ENCODE measurements at regions not wholly inside any gene's neighbourhood (a gene's known extent, or its start where the extent isn't known, plus 50 kb on each side); places are given as distances from the start of the nearest gene placed in this dataset.

DNA sequence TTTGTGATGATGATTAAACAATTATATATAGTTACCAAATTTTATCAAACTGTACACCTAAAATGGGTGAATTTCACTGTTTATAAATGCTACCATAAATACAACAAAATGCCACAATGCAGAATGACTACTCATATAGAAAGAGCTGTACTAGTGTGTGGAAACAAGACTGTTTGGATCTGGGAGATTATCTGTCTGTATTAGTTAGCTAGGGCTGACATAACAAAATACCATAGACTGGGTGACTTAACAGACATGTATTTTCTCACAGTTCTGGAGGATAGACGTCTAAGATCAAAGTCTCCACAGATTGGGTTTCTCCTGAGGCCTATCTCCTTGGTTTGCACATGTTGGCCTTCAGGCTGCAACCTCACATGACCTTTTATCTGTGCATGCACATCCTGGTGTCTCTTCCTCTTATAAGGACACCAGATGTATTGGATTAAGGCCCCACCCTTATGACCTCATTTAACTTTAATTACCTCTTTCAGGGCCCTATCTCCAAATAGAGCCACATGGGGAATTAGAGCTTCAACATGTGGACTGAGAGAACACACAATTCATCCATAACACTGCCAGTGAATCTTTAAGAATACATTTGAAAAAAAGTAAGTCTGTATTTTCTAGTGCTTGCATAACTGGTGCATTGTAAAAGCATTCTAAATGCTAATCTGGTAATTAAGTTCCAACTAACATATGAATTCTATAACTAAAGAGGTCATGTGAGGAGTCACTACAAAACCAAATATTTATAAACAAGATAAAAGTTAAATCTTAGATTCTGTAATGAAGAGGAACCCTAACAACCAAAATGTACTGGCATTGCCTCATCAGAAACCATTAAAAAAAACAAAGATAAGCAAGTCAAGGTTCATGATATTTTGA, 699.6 kb downstream of the NYAP2 start (continued):
- TF ChIP-seq, protein P1, sequence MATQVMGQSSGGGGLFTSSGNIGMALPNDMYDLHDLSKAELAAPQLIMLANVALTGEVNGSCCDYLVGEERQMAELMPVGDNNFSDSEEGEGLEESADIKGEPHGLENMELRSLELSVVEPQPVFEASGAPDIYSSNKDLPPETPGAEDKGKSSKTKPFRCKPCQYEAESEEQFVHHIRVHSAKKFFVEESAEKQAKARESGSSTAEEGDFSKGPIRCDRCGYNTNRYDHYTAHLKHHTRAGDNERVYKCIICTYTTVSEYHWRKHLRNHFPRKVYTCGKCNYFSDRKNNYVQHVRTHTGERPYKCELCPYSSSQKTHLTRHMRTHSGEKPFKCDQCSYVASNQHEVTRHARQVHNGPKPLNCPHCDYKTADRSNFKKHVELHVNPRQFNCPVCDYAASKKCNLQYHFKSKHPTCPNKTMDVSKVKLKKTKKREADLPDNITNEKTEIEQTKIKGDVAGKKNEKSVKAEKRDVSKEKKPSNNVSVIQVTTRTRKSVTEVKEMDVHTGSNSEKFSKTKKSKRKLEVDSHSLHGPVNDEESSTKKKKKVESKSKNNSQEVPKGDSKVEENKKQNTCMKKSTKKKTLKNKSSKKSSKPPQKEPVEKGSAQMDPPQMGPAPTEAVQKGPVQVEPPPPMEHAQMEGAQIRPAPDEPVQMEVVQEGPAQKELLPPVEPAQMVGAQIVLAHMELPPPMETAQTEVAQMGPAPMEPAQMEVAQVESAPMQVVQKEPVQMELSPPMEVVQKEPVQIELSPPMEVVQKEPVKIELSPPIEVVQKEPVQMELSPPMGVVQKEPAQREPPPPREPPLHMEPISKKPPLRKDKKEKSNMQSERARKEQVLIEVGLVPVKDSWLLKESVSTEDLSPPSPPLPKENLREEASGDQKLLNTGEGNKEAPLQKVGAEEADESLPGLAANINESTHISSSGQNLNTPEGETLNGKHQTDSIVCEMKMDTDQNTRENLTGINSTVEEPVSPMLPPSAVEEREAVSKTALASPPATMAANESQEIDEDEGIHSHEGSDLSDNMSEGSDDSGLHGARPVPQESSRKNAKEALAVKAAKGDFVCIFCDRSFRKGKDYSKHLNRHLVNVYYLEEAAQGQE (IDR thresholded peaks at IDR 0.05; ENCODE audit: borderline replicate concordance in 1 of 2, low read depth in 1 of 2, low read length in 2 of 2): no peak

DNA sequence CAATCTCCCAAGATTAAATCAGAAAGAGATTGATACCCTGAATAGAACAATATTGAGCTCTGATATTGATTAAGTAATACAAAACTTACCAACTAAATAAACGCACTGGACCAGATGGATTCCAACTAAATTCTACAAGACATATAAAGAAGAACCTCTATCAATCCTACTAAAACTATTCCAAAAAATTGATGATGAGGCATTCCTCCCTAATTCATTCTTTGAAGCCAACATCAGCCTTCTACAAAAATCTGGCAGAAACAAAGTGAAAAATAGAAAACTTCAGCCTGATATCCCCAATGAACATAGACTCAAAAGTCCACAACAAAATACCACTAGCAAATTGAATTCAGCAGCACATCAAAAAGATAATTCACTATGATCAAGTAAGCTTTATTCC, 695.5 kb downstream of the NYAP2 start:
- Histone ChIP-seq H2AFZ (ENCODE audit: low read length) (no peak overlapping the region), H3K4me3 (replicated peaks in 1 of 3; ENCODE audit: insufficient read depth in 1 of 3, low read depth in 2 of 3, low read length in 3 of 3) (no peak overlapping the region), H3K9me3 (ENCODE audit: low read length) (peaks cover 22% of the 10 kb centered on the region), H4K20me1 (ENCODE audit: insufficient read depth, low read length) (no peaks in the 10 kb centered on the region), H3K4me2 (ENCODE audit: low read depth, low read length) (no peak overlapping the region), H3K27me3 (ENCODE audit: control insufficient read depth in 1 of 2, insufficient read depth in 2 of 2, low read length in 2 of 2) (no peaks in the 10 kb centered on the region), H3K79me2 (ENCODE audit: insufficient read depth, low read length) (no peaks in the 10 kb centered on the region), H3K27ac (ENCODE audit: extremely low read length, insufficient read depth, low read length) (no peak overlapping the region), H3K4me1 (ENCODE audit: insufficient read depth, low read length) (no peaks in the 10 kb centered on the region), H3K36me3 (replicated peaks in 1 of 2; ENCODE audit: control insufficient read depth in 1 of 2, insufficient read depth in 2 of 2, low read length in 2 of 2) (no peaks in the 10 kb centered on the region), H3K9ac (ENCODE audit: insufficient read depth, low read depth, low read length) (no peak overlapping the region)
- no peak for FAIRE-seq
- ChIA-PET CTCF (ENCODE audit: low intra/inter-chr PET ratio, low total read pairs) (no interaction called here), POLR2A (no interaction called here)
- no peak for ATAC-seq
- DNase-seq (ENCODE audit: low spot score): no peak
- in situ Hi-C loops (cut with HindIII; ENCODE audit: extremely low pct_ligation_motif_present, low pct_unique_long_range_greater_than_20kb): no loop called here
- BruUV-seq (replicated peaks): no TSS peak
- intact Hi-C loops (cut with micrococcal nuclease; ENCODE audit: unreplicated experiment): no loop called here
- WGBS (ENCODE audit: low lambda C conversion rate): 54% methylated on average over 1 of the region's 1 CpG
- TF ChIP-seq ZNF558 (CRISPR knock-in tag; IDR thresholded peaks at IDR 0.05; ENCODE audit: borderline replicate concordance): no peak
- no peak for TF ChIP-seq ZNF878 (CRISPR knock-in tag; IDR thresholded peaks at IDR 0.05)
- no peak for TF ChIP-seq ZFY (CRISPR knock-in tag; IDR thresholded peaks at IDR 0.05)
- TF ChIP-seq, protein P2, sequence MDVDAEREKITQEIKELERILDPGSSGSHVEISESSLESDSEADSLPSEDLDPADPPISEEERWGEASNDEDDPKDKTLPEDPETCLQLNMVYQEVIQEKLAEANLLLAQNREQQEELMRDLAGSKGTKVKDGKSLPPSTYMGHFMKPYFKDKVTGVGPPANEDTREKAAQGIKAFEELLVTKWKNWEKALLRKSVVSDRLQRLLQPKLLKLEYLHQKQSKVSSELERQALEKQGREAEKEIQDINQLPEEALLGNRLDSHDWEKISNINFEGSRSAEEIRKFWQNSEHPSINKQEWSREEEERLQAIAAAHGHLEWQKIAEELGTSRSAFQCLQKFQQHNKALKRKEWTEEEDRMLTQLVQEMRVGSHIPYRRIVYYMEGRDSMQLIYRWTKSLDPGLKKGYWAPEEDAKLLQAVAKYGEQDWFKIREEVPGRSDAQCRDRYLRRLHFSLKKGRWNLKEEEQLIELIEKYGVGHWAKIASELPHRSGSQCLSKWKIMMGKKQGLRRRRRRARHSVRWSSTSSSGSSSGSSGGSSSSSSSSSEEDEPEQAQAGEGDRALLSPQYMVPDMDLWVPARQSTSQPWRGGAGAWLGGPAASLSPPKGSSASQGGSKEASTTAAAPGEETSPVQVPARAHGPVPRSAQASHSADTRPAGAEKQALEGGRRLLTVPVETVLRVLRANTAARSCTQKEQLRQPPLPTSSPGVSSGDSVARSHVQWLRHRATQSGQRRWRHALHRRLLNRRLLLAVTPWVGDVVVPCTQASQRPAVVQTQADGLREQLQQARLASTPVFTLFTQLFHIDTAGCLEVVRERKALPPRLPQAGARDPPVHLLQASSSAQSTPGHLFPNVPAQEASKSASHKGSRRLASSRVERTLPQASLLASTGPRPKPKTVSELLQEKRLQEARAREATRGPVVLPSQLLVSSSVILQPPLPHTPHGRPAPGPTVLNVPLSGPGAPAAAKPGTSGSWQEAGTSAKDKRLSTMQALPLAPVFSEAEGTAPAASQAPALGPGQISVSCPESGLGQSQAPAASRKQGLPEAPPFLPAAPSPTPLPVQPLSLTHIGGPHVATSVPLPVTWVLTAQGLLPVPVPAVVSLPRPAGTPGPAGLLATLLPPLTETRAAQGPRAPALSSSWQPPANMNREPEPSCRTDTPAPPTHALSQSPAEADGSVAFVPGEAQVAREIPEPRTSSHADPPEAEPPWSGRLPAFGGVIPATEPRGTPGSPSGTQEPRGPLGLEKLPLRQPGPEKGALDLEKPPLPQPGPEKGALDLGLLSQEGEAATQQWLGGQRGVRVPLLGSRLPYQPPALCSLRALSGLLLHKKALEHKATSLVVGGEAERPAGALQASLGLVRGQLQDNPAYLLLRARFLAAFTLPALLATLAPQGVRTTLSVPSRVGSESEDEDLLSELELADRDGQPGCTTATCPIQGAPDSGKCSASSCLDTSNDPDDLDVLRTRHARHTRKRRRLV (CRISPR knock-in tag; IDR thresholded peaks at IDR 0.05): no peak
- TF ChIP-seq, protein P3, sequence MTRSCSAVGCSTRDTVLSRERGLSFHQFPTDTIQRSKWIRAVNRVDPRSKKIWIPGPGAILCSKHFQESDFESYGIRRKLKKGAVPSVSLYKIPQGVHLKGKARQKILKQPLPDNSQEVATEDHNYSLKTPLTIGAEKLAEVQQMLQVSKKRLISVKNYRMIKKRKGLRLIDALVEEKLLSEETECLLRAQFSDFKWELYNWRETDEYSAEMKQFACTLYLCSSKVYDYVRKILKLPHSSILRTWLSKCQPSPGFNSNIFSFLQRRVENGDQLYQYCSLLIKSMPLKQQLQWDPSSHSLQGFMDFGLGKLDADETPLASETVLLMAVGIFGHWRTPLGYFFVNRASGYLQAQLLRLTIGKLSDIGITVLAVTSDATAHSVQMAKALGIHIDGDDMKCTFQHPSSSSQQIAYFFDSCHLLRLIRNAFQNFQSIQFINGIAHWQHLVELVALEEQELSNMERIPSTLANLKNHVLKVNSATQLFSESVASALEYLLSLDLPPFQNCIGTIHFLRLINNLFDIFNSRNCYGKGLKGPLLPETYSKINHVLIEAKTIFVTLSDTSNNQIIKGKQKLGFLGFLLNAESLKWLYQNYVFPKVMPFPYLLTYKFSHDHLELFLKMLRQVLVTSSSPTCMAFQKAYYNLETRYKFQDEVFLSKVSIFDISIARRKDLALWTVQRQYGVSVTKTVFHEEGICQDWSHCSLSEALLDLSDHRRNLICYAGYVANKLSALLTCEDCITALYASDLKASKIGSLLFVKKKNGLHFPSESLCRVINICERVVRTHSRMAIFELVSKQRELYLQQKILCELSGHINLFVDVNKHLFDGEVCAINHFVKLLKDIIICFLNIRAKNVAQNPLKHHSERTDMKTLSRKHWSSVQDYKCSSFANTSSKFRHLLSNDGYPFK (CRISPR knock-in tag; IDR thresholded peaks at IDR 0.05; ENCODE audit: borderline replicate concordance): no peak
- no peak for TF ChIP-seq TEAD3 (CRISPR knock-in tag; optimal IDR thresholded peaks at IDR 0.05; ENCODE audit: borderline replicate concordance)
- TF ChIP-seq MLLT10 (CRISPR knock-in tag; IDR thresholded peaks at IDR 0.05): no peak
- no peak for TF ChIP-seq GATA4 (IDR thresholded peaks at IDR 0.05; ENCODE audit: borderline replicate concordance, low read depth)
- no peak for TF ChIP-seq CBX2 (IDR thresholded peaks at IDR 0.05; ENCODE audit: low read depth, low read length)
- no peak for TF ChIP-seq CBX2 (CRISPR knock-in tag; IDR thresholded peaks at IDR 0.05; ENCODE audit: low read depth)
